ENCODE measurements at regions not wholly inside any gene's neighbourhood (a gene's known extent, or its start where the extent isn't known, plus 50 kb on each side); places are given as distances from the start of the nearest gene placed in this dataset.

DNA sequence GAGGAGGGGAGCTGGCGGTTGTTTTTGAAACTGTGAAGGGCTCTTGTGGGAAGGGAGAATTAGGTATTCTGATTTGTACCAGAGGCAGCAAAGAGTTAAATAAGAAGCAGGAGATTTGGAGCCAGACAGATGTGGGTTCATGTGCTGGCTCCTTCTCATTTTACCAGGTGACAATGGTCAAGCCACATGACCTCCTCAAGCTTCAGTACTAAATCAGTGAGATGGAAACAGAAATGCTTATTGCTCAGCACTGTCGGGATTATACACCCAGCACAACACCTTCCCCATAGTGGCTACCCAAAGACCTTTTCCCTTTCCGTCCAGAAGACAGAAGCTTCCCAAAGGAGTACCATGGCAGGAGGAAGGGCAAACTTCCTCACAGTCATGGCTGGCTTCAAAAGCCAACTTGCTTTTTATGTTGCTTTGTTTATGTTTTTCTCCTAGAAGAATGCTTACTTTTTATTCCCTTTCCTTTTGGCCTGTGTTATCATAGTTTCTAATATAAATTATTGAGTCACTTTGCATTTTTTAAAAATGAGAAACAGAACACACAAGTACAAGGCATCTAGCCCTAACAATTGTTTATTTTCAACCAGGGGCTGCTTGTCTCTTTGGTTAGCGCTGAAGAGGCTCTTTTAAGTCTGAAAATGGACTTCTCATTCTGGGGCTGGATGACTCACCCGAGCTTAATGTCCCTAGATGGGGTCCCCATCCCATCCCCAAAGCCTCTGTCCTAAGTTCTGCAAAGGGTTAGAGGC lies 181.5 kb upstream of the ZBED5 start:
- no peak for DNase-seq
- H3K4me1 Mint-ChIP-seq (ENCODE audit: low read depth), result peaks cover 6% of the 10 kb centered on the region
- no peaks in the 10 kb centered on the region for H3K36me3 Mint-ChIP-seq (ENCODE audit: insufficient read depth)
- peaks cover 3% of the 10 kb centered on the region for H3K27me3 Mint-ChIP-seq (ENCODE audit: low read depth)
- no peak for ATAC-seq
- H3K4me3 Mint-ChIP-seq, result no peak overlapping the region
- no peaks in the 10 kb centered on the region for H3K9me3 Mint-ChIP-seq

- Mint-ChIP-seq H3K27me3 (ENCODE audit: low read depth) (peaks cover 4% of the 10 kb centered on the region), H3K4me1 (ENCODE audit: low read depth) (peaks cover 6% of the 10 kb centered on the region), H3K36me3 (ENCODE audit: insufficient read depth) (no peaks in the 10 kb centered on the region), H3K4me3 (no peak overlapping the region), H3K9me3 (no peaks in the 10 kb centered on the region)
- no peak for ATAC-seq
- DNase-seq, result no peak
Measured at GRCh38 chr11:11038782-11039181, 180.9 kb upstream of the ZBED5 start.

DNA sequence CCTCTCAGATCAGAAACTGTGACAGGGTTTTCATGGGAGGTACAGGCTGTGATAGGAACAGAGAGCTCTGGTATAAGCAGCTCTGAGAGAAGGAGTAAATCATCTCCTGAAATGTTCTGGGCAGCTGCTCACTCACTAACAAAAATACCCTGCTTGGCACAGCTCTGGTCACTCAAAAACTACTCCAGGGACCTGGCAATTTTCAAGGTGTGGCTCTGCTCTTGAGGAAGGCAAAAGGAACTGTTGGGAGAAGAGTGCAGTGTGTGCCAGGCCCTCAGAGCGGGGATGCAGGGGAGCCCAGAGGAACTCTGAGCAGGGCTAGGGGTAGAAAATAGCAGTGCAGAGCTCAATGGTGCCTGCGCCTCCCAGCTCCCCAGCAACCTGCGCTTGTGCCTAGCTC lies 180.5 kb upstream of the ZBED5 start:
- no peak for ATAC-seq
- Mint-ChIP-seq H3K4me1 (ENCODE audit: low read depth) (peaks cover 6% of the 10 kb centered on the region), H3K4me3 (no peak overlapping the region), H3K36me3 (ENCODE audit: insufficient read depth) (no peaks in the 10 kb centered on the region), H3K27me3 (ENCODE audit: low read depth) (peaks cover 4% of the 10 kb centered on the region), H3K9me3 (no peaks in the 10 kb centered on the region)
- DNase-seq, result no peak

- peaks cover 7% of the 10 kb centered on the region for H3K27me3 Mint-ChIP-seq (ENCODE audit: low read depth)
- H3K9me3 Mint-ChIP-seq, result no peaks in the 10 kb centered on the region
- no peaks in the 10 kb centered on the region for H3K36me3 Mint-ChIP-seq (ENCODE audit: insufficient read depth)
- ATAC-seq (peak; percentile 71 to 73), DNase-seq (peak; percentile 18)
- H3K4me3 Mint-ChIP-seq, result no peak overlapping the region
- peaks cover 6% of the 10 kb centered on the region for H3K4me1 Mint-ChIP-seq (ENCODE audit: low read depth)
Measured at GRCh38 chr11:11036848-11037732, 179.2 kb upstream of the ZBED5 start.

- peaks cover 6% of the 10 kb centered on the region for H3K4me1 Mint-ChIP-seq (ENCODE audit: low read depth)
- peak in 1 of 2 donors; percentile 30 for ATAC-seq
- DNase-seq, result no peak
Measured at GRCh38 chr11:11036185-11036847, 178.5 kb upstream of the ZBED5 start.

DNA sequence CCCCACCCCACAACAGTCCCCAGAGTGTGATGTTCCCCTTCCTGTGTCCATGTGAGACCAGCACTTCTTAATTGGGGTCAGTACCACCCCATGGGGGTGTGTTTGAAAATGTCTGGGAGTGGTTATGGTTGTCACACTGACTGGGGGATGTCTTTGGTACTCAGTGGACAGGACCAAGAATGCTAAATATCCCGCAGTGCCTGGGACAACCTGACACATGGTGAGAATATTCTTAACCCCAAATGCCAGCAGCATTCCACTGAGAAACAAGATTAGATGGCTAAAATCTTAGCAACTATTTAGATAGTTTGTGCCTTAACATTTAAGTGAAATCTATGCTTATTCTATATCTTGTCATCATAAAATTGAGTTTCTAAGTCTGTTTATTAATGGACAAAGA lies 177.5 kb upstream of the ZBED5 start:
- Mint-ChIP-seq H3K9me3 (no peaks in the 10 kb centered on the region), H3K4me1 (ENCODE audit: low read depth) (peaks cover 6% of the 10 kb centered on the region), H3K36me3 (ENCODE audit: insufficient read depth) (no peaks in the 10 kb centered on the region), H3K27me3 (ENCODE audit: low read depth) (peaks cover 7% of the 10 kb centered on the region), H3K4me3 (no peak overlapping the region)
- no peak for ATAC-seq
- no peak for DNase-seq

More at GRCh38 chr11:11036185-11036847, 178.5 kb upstream of the ZBED5 start:
- H3K4me3 Mint-ChIP-seq, result no peak overlapping the region
- H3K9me3 Mint-ChIP-seq, result no peaks in the 10 kb centered on the region
- H3K36me3 Mint-ChIP-seq (ENCODE audit: insufficient read depth), result no peaks in the 10 kb centered on the region
- peaks cover 7% of the 10 kb centered on the region for H3K27me3 Mint-ChIP-seq (ENCODE audit: low read depth)

DNA sequence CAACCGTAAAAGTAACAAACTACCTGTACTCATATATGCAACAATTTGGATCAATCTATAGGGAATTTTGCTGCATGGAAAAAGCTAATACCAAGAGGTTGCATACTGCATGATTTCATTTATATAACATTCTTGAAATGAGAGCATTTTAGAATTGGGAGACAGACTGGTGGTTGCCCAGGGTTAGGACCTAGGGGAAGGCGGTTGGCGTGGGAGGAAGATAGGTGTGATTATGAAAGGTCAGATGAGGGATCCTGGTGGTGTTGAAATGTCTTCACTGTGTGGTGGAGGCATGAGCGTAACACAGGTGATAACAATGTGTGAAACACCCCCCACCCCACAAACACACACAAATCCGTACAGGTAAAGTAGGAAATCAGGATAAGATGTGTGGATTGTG lies 176.6 kb upstream of the ZBED5 start:
- H3K27me3 Mint-ChIP-seq (ENCODE audit: low read depth), result peaks cover 7% of the 10 kb centered on the region
- H3K4me3 Mint-ChIP-seq, result no peak overlapping the region
- H3K9me3 Mint-ChIP-seq, result no peaks in the 10 kb centered on the region
- H3K4me1 Mint-ChIP-seq (ENCODE audit: low read depth), result peaks cover 6% of the 10 kb centered on the region
- H3K36me3 Mint-ChIP-seq (ENCODE audit: insufficient read depth), result no peaks in the 10 kb centered on the region
- ATAC-seq (no peak), DNase-seq (no peak)

GRCh38 chr11:11032066-11032465 lies 174.2 kb upstream of the ZBED5 start:
- Mint-ChIP-seq H3K27me3 (ENCODE audit: low read depth) (peaks cover 7% of the 10 kb centered on the region), H3K4me3 (no peak overlapping the region), H3K9me3 (no peaks in the 10 kb centered on the region), H3K4me1 (ENCODE audit: low read depth) (peaks cover 6% of the 10 kb centered on the region), H3K36me3 (ENCODE audit: insufficient read depth) (no peaks in the 10 kb centered on the region)
- DNase-seq, result no peak
- no peak for ATAC-seq

- ATAC-seq (no peak), DNase-seq (no peak)
- Mint-ChIP-seq H3K9me3 (no peaks in the 10 kb centered on the region), H3K27me3 (ENCODE audit: low read depth) (peaks cover 3% of the 10 kb centered on the region), H3K4me3 (no peak overlapping the region), H3K36me3 (ENCODE audit: insufficient read depth) (no peaks in the 10 kb centered on the region), H3K4me1 (ENCODE audit: low read depth) (no peaks in the 10 kb centered on the region)
Measured at GRCh38 chr11:11029027-11029426, 171.2 kb upstream of the ZBED5 start.

GRCh38 chr11:11028017-11028692 lies 170.3 kb upstream of the ZBED5 start:
- peak; percentile 80 to 88 for ATAC-seq
- no peak overlapping the region for H3K4me3 Mint-ChIP-seq
- H3K36me3 Mint-ChIP-seq (ENCODE audit: insufficient read depth), result no peaks in the 10 kb centered on the region
- peak; percentile 73 for DNase-seq
- H3K27me3 Mint-ChIP-seq (ENCODE audit: low read depth), result peaks cover 3% of the 10 kb centered on the region
- H3K4me1 Mint-ChIP-seq (ENCODE audit: low read depth), result no peaks in the 10 kb centered on the region
- H3K9me3 Mint-ChIP-seq, result no peaks in the 10 kb centered on the region

GRCh38 chr11:11027288-11027687 lies 169.4 kb upstream of the ZBED5 start:
- peaks cover 4% of the 10 kb centered on the region for H3K27me3 Mint-ChIP-seq (ENCODE audit: low read depth)

GRCh38 chr11:11025087-11025486 lies 167.2 kb upstream of the ZBED5 start:
- Mint-ChIP-seq H3K9me3 (no peaks in the 10 kb centered on the region), H3K36me3 (ENCODE audit: insufficient read depth) (no peaks in the 10 kb centered on the region), H3K4me3 (no peak overlapping the region), H3K4me1 (ENCODE audit: low read depth) (no peaks in the 10 kb centered on the region), H3K27me3 (ENCODE audit: low read depth) (peaks cover 4% of the 10 kb centered on the region)
- DNase-seq, result no peak
- no peak for ATAC-seq

More at GRCh38 chr11:11027288-11027687, 169.4 kb upstream of the ZBED5 start:
- DNase-seq, result no peak
- ATAC-seq, result no peak
- Mint-ChIP-seq H3K4me1 (ENCODE audit: low read depth) (no peaks in the 10 kb centered on the region), H3K4me3 (no peak overlapping the region), H3K36me3 (ENCODE audit: insufficient read depth) (no peaks in the 10 kb centered on the region), H3K9me3 (no peaks in the 10 kb centered on the region)

GRCh38 chr11:11022125-11022730 lies 164.4 kb upstream of the ZBED5 start:
- no peaks in the 10 kb centered on the region for H3K4me1 Mint-ChIP-seq (ENCODE audit: low read depth)
- H3K4me3 Mint-ChIP-seq, result no peak overlapping the region
- no peaks in the 10 kb centered on the region for H3K9me3 Mint-ChIP-seq
- DNase-seq (no peak), ATAC-seq (no peak)
- H3K27me3 Mint-ChIP-seq (ENCODE audit: low read depth), result peaks cover 4% of the 10 kb centered on the region
- no peaks in the 10 kb centered on the region for H3K36me3 Mint-ChIP-seq (ENCODE audit: insufficient read depth)

DNA sequence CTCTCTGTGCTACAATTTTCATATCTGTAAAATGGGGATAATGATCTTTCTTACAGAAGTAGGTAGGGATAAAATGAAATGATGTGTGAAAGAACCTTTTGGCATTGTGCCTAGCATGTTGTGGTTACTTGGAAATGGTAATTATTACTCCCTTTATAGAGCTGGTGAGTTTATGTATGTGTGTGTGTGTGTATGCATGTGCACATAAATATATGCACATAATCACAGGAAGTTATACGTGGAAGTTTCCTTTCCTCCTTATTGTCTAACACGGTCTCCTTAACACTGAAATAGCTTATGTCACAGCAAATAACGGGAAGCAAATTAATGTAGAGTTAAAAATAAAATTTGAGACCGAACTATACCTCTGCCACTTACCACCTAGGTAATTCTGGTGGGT lies 163.7 kb upstream of the ZBED5 start:
- H3K4me3 Mint-ChIP-seq, result no peak overlapping the region
- no peak for ATAC-seq
- H3K36me3 Mint-ChIP-seq (ENCODE audit: insufficient read depth), result no peaks in the 10 kb centered on the region
- H3K4me1 Mint-ChIP-seq (ENCODE audit: low read depth), result no peaks in the 10 kb centered on the region
- no peaks in the 10 kb centered on the region for H3K9me3 Mint-ChIP-seq
- DNase-seq, result no peak
- peaks cover 4% of the 10 kb centered on the region for H3K27me3 Mint-ChIP-seq (ENCODE audit: low read depth)
